DND-41 (cell line): ENCODE measurements at regions not wholly inside any gene's neighbourhood (a gene's known extent, or its start where the extent isn't known, plus 50 kb on each side); places are given as distances from the start of the nearest gene placed in this dataset.
"Not testable (repeated sequence)": the region's sequence is repeated elsewhere in the genome, so short reads cannot be mapped to it uniquely, and the experiment has no call there.

Source experiments
- CTCF ChIP-seq: IDR thresholded peaks from 2 replicates; pipeline ENCODE4 v1.5.1; 2012; ENCODE audit warnings: borderline replicate concordance, low read length, moderate library complexity, mild to moderate bottlenecking; ENCODE audit not compliant: poor library complexity, severe bottlenecking; ENCODE audit errors: extremely low read depth
- EZH2 ChIP-seq: IDR thresholded peaks from 3 replicates; pipeline ENCODE4 v1.6.1; 2012; ENCODE audit warnings: borderline replicate concordance, low read depth, mild to moderate bottlenecking, moderate library complexity, low read length, inconsistent platforms; ENCODE audit not compliant: severe bottlenecking

GRCh38 chr11:67920546-67920945, 83.4 kb downstream of the UNC93B1 start:
- TF ChIP-seq CTCF, EZH2: not testable (repeated sequence)
